HFF-Myc (cell line): ENCODE measurements at regions not wholly inside any gene's neighbourhood (a gene's known extent, or its start where the extent isn't known, plus 50 kb on each side); places are given as distances from the start of the nearest gene placed in this dataset.
"Not testable (repeated sequence)": the region's sequence is repeated elsewhere in the genome, so short reads cannot be mapped to it uniquely, and the experiment has no call there.

Experiments used
- DNase-seq: peaks from one replicate; pipeline ENCODE4 v3.0.0-alpha.2; 2011; ENCODE audit warnings: low read depth; ENCODE audit errors: extremely low read depth
- H3K4me3 ChIP-seq: replicated peaks from 2 replicates; pipeline ENCODE4 v1.5.1; 2011; ENCODE audit warnings: low read depth, mild to moderate bottlenecking, control low read depth, low read length
- TF ChIP-seq, protein P1 (sequence below): IDR thresholded peaks from 2 replicates; pipeline ENCODE4 v1.5.1; 2012; ENCODE audit warnings: mild to moderate bottlenecking, low read depth, low read length, control low read depth; ENCODE audit errors: missing control alignments

DNA sequence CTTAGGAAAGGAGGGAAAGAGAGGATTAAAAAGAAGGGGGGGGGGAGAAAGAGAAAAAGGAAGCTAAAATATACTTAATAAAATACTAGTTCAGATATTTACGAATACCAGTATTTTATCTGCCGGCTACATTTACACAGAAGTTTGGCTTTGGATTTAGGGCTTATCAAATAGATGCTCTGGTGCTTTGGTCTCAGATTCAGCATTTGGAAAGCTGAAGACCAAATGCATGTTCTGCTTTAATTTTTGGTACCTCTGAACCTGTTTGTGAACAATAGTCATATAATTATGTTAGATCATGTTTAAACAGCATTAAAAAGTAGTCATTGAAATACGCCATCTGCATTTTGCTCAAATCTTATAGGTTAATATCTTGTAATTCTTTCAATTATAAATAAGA, 786.0 kb upstream of the CITED2 start:
- TF ChIP-seq, protein P1, sequence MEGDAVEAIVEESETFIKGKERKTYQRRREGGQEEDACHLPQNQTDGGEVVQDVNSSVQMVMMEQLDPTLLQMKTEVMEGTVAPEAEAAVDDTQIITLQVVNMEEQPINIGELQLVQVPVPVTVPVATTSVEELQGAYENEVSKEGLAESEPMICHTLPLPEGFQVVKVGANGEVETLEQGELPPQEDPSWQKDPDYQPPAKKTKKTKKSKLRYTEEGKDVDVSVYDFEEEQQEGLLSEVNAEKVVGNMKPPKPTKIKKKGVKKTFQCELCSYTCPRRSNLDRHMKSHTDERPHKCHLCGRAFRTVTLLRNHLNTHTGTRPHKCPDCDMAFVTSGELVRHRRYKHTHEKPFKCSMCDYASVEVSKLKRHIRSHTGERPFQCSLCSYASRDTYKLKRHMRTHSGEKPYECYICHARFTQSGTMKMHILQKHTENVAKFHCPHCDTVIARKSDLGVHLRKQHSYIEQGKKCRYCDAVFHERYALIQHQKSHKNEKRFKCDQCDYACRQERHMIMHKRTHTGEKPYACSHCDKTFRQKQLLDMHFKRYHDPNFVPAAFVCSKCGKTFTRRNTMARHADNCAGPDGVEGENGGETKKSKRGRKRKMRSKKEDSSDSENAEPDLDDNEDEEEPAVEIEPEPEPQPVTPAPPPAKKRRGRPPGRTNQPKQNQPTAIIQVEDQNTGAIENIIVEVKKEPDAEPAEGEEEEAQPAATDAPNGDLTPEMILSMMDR: no peak
- DNase-seq: no peak
- no peak overlapping the region for H3K4me3 ChIP-seq

DNA sequence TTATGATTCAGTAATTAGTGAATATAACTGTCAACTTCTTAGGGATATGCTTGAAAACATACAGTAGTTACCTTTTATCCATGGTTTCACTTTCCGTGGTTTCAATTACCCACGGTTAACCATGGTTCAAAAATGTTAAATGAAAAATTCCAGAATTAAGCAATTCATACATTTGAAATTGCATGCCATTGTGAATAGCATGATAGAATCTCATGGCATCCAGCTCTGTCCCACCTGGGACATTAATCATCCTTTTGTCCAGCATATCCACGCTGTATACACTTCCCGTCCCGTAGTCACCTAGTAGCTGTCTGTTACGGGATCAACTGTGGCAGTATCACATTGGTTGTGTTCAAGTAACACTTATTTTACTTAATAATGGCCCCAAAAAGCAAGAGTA, 781.7 kb upstream of the CITED2 start:
- TF ChIP-seq, protein P1: no peak
- no peak for DNase-seq
- H3K4me3 ChIP-seq: no peak overlapping the region

DNA sequence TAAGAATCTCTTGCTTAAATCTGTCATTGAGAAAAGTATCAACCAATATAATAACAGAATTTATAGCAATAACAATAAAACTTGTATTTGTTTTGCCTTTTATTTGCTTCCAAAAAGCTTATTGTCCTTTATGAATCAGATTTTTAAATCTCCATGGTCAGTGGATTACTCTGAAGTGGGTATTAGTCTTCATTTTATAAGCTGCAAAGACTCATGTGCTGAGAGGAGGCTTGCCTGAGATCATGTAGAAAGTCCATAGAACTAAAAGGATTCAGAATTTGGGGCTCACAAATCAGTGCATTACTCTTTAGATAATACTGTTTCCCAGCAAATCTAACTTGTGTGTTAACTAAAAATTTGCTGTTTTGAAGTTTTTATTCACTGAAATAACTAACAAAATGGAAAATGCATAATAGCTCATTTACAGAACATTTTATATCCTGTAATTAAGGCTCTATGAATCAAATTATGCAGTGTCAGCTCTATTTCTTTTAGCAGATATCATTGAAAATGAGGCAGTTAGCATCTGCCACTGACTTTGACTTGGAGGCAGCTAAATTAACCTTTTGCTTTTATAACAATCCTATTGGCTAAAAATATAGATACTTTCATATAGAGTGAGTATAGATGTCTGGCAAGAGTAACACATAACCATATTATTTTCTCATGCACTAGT, 781.1 kb upstream of the CITED2 start:
- TF ChIP-seq, protein P1: no peak
- DNase-seq: no peak
- no peak overlapping the region for H3K4me3 ChIP-seq

DNA sequence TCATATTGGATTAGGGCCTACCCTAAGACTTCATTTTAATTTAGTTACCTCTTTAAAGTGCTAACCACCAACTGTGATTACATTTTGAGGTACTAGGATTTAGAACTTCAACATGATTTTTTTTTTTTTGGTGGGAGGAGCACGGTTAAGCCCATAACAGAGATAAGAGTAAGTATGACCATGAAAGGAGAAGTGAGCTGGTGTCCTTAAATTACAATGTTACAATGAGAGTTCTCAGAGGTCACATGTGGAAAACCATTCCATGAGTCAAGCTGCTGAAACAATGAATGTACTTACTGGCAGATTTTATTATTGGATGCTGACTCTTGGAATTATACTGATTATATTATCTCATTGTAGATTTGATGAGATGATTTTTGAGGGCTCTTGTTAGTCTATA, 779.3 kb upstream of the CITED2 start:
- DNase-seq: no peak
- TF ChIP-seq, protein P1: no peak
- H3K4me3 ChIP-seq: no peak overlapping the region

DNA sequence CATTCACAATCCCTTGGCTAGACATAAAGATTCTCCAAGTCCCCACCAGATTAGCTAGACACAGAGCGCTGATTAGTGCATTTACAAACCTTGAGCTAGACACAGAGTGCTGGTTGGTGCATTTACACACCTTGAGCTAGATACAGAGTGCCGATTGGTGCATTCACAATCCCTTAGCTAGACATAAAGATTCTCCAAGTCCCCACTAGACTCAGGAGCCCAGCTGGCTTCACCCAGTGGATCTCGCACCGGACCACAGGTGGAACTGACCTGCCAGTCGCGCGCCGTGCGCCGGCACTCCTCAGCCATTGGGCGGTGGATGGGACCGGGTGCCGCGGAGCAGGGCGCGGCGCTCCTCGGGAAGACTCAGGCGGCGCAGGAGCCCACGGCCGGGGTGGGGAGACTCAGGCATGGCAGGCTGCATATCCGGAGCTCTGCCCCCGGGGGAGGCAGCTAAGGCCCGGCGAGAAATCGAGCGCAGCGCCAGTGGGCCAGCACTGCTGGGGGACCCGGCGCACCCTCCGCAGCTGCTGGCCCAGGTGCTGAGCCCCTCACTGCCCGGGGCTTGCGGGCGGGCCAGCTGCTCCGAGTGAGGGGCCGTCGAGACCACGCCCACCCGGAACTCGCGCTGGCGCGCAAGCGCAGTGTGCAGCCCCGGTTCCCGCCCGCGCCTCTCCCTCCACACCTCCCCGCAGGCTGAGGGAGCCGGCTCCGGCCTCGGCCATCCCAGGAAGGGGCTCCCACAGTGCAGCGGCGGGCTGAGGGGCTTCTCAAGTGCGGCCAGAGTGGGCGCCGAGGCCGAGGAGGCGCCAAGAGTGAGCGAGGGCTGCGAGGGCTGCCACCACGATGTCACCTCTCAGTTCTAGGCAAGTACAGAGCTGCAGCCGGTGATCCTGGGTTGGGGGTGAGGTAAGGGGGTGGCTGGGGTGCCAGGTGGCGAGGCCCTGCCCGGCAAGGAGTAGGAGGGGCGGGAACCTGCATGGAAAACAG, 773.7 kb upstream of the CITED2 start:
- not testable (repeated sequence) for DNase-seq, H3K4me3 ChIP-seq

DNA sequence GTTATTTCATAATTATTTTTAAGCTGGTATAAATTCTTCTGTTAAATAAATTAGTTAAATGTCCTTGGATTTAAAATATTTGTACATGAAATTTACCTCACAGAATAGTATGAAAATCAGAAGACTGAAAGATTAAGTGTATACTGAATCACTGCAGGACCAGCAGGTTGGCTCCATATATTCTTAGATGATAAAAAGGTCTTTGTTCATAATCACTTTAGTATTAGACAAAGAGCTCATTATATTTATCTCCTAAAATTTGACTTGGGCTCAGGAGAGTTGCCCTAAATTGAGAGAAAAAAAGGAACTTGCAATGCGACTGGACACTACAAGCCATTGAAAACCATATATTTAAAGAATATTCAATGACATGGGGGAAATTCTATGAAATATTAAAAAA, 766.4 kb upstream of the CITED2 start:
- no peak for DNase-seq
- H3K4me3 ChIP-seq: no peak overlapping the region
- TF ChIP-seq, protein P1: no peak

DNA sequence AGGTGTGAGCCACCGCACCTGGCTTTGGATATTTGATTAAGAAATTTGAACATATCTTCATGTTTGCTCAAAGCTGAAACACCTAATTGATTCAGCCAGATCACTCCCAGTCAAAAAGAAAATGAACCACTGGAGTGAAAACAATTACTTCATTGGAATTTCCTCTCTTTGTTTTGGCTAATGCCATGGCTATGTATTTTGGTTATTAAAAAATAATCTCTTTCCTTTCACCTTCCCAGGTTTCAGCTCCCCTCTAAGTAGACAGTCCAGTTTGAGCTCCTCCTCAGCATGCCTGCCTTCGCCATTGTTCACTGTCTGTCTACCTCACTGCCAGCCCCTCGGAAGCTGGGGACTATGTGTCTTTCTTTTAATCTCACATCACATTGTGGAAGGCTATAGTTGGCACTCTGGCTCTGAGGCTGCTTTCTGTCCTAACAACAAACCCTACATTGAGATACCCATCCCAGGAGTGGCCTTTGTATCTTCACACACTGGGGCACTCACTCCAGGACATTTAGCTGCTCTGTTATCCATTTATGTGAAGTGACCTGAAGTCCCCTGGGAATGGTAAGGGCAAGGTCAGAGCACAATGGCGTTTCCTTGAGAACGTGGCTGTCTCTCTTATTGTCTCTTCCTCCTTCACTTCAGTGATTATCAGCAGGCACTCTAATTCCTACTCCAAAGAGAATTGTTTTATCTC, 764.0 kb upstream of the CITED2 start:
- TF ChIP-seq, protein P1: no peak
- H3K4me3 ChIP-seq: no peak overlapping the region
- DNase-seq: no peak
